NCI-H2196 (cell line): ENCODE measurements at regions not wholly inside any gene's neighbourhood (a gene's known extent, or its start where the extent isn't known, plus 50 kb on each side); places are given as distances from the start of the nearest gene placed in this dataset.

ENCODE experiments used
- DNase-seq: peaks from one replicate; lab custom pipeline; 2025; ENCODE audit not compliant: unreplicated experiment; lab: John Stamatoyannopoulos, UW

DNA sequence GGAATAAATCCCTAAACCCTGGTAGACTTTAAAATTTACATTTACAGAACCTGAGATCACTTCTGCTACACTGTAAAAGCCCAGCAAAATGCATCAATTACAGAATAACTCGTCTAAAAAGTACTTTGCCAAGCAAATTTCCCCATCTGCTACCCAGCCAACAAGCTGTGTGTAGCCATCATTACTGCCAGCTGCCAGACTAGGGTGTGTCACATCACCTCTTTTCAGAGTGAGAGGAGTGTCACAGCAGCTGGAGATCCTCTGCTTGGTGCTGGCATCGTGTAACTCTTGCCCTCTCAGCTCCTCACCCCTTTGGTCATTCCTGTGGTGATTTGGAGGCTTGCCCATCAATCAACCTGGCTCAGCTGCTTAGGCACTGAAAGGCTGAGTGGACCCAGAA is 340.4 kb upstream of the MMADHC start:
- DNase-seq, result no peak

DNA sequence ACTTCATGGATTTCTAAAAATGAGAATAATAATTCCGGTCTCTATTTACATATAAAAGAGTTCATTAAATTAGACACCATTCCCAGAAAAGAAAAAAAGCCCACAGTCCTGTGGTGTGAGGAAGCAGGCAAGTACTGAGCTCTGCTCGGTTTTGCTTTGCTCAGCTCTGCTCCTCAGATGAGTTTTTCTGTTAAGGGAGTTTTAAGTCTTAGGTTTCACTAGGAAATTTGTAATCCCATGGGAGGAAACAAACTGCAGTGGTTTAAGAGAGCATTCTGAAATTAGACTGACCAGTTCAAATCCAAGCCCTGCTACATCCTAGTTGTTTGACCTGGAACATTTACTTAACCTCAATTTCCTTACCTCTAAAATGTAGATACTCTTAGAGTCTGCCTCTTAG is 338.6 kb upstream of the MMADHC start:
- DNase-seq, result no peak

DNA sequence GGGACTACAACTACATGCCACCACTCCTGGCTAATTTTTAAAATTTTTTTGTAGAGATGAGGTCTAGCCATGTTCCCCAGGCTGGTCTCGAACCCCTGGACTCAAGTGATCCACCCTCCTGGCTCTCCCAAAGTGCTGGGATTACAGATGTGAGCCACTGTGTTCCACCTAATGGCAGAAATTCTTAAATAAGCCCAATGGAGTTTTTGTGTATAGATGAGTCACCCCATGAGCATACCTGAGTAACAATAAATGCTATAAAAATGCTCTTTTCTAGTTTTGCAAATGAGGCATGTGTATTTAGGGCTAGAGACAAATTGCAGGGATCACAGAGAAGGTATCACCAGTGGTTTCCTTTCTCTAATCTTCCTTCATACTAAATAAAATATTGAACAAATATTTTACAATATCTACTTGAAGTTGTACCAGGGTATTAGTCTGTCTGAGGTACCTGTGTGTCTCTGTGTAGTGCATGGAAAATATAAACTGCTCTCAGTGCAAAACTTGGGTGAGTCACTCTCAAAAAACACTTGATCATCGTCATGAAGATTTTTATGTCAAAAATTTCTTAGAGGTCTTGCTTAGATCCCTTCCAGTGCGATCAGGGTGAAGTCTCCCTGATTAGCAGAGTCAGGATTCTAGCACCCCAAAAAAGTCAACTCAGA is 337.1 kb upstream of the MMADHC start:
- no peak for DNase-seq

DNA sequence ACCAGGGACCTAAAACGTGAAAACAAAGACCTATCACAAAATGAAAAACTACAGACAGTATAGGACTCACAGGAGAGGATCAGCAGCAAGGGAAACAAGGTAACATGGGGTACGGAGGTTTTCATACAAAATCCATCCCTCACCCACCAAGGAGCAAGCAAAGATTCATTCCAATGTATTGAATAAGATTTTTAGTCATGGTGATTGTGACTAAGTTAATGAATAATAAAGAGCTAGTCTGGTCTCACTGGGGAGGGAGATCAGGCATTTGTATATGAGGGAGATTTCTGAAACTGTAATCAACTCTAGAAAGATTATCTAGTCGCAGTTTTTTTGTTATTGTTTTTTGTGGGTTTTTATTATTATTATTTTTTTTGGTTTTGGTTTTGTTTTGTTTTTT is 336.5 kb upstream of the MMADHC start:
- no peak for DNase-seq

DNA sequence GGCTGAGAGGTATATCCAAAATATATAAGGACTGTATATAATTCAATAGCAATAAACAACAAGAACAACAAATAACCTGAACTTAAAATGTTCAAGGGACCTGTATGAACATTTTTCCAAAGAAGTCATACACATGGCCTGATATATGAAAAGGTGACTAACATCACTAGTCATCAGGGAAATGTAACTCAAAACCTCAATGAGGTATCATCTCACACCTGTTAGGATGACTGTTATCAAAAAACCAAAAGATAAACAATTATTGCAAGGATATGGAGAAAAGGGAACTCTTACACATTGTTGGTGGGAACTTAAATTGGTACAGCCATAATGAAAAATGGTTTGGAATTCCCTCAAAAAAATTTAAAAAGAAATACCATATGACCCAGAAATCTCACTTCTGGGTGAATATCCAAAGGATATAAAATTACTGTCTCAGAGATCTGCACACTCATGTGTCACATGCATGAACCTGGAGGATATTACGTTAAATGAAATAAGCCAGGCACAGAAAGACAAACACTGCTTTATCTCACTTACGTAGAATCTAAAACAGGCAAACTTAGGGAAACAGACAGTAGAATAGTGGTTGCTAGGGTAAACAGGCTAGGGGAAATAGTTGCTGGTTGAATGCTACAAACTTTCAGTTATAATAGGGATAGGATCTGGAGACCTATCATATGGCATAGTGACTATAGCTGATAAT is 334.5 kb upstream of the MMADHC start:
- no peak for DNase-seq

DNA sequence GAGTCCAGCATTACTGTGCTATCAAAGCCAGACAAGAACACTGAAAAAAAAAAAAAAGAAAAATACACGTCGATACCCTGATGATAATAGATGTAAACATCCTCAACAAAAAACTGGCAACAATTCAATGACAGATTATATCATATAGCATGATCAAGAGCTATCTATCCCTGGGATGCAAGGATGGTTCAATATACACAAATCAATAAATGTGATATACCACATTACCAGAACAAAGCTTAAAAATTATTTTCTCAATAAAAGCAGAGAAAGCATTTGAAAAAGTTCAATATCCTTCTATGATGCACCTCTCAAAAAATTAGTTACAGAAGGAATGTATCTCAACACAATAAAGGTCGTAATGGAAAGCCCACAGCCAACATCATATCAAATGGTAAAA is 332.8 kb upstream of the MMADHC start:
- DNase-seq, result no peak

DNA sequence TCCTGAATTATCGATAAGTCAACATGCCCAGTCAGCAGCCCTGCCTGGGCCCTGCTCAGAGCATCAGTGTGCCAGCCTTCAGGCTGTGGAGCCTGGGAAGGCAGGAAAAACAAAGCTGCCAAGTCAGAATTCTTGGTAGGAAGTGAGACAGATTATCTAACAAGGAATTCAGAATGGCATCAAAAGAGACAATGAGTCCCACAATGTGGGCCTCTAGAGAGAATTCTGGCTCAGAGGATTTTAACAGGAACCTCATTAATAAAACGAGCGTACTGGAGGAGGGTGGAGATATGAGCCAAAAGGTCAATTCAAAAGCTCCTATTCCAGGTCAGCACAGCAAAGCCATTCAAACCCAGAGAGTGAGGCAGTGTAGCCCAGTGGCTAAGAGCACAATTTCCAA is 327.6 kb upstream of the MMADHC start:
- DNase-seq, result no peak

DNA sequence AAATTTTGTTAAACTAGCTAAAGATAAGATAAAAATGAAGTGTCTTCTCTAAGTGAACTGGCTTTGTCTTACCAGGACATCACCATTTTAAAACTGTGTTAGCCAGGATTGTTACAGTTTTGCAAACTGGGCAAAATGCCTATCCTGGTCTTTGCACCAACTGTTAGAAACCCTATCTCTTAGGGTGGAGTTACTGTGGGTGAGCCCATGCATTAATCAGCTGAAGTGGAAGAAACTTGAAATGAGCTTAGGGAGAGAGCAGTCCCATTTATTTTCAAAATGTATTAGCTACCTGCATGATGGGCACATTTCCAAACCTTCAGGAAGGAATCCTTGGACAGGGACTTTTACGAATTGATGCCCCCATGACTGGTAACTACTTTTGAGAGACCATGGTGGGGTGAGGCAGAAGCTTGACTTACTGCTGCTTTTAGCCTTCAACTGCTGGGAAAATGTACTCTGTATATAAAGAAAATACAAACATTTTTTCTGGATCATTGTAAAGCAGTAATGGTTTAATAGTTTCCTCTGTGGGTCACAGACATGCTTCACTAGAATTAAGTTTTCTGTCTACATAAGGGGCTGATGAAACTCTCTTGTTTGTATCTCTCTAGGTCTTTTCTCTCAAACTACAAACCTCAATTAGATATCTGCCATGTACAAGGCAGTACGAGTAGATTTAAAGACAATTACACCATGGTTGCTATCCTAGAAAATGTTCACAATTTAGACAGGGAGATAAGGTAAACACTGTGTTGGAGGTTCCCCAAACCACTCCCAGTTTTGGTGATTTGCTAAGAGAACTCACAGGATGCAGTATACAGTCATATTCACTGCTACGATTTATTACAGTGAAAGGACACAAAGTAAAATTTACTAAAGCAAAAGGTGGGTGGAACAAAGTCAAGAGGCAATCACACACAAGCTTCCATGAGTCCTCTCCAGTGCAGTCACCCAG is 321.4 kb upstream of the MMADHC start:
- DNase-seq, result no peak

DNA sequence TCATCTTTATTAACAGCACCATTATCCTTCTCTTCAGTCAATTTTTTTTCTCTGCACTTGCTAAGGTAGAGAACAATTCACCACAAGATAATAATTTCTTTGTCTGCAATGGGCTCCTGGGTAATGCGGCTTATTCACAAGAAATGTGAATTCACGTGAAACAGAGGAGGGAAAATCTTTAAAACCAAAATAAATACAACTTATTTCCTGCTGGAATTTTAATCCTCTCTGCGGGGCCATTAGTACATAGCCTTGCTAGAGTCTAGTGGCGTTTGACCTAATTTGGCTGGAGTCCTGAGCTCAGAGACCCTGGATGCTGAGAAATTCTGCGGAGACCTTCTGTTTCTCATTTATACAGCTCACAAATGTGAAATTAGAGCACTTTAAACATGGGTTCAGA is 319.3 kb upstream of the MMADHC start:
- DNase-seq, result no peak

DNA sequence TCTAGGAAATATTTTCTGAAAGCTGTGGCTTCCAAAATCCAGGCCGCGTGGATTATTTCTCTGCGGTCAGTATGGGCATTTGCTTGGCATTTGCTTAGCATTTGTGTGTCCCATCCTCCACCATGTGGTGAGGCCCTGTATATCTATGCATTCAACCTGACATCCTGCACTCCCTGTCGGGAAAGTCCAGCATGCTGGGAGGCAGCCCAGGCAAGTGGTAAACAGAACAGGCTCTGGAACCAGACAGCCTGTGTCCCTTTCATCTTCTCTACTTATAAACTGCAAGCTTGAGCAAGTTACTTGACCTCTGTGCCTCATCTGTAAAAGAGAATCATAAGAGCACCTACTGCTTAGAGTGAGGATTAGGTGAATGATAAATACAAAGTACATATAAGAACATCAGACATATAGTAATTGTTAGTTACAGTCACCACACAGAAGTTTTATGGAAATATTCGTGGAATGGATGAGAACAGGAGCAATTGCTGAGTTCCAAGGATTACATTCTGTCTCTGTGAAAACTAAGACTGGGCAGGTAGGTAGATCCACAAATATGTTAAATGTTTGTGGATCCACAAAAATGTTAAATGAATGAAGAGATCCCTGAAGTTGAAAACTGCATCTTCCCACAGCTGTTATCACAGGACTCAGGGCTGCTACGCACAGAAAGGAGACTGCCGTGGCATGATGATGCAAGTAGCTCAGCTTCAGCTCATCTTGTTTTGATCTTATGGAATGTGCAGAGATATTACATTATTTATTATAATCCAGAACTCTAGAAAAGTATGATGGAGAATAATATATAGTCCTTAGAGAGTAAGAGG is 317.0 kb upstream of the MMADHC start:
- DNase-seq, result no peak

DNA sequence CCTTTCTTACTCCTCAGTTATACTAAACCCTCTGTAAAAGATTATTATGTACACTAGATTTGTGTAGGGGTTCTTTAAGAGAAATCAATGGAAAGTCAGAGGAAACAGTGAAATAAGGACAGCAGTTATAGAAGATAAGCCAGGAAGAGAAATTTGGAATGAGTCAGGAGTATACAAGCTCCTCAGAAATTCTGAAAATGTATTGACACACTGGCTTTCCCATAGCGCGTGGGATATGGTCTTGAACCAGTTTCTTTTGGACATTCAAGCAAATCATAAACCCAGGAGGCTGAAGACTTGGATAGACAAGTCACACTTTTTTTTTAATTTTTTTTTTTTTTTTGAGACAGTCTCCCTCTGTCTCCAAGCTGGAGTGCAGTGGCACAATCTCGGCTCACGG is 316.1 kb upstream of the MMADHC start:
- no peak for DNase-seq

DNA sequence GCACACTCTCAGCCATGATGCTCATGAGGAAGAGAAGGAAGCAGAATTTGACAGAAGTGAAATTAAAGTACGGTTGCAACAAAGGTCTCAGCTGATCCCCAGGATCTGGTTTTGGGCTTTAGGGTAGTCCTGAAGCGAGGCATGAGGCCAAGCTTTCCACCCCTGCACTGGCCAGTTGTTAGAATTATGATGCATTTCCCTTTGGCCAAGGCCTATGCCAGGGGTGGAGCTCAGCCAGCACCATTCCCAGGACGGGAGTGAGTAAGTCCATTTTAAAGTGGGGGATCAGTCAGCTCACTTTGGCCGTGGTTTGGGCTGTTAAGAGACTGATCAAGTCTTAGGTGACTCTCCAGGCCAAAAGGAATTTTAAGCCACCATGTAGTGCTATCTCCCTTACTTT is 314.5 kb upstream of the MMADHC start:
- no peak for DNase-seq

DNA sequence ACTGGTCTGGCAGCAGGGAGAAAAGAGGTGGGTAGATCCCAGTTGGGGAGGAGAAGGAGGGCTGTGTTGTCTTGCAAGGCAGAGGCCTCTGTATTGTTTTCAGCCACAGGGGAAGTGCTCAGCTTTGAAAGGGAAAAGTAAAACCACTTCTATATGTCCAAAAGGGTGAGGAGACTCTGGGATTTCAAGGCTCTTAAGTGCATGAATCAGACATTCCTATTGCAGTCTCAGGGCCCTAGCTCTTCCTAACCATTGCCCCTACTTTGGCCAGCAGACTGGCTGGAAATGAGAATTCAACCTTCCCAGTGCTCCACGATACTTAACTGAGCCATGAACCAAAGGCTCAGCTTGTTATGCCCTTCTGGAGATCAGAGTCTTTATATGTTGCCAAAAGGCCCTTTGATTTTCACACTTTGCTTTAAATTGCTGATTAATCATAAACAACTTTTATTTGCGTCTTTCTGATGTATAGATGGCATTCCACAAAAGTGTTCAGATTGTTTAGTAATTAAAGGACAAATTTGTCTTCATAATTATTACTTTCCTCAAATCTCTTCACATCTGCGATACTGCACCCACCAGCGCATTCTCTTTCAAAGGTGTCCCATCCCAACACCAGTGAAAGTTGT is 313.8 kb upstream of the MMADHC start:
- no peak for DNase-seq

DNA sequence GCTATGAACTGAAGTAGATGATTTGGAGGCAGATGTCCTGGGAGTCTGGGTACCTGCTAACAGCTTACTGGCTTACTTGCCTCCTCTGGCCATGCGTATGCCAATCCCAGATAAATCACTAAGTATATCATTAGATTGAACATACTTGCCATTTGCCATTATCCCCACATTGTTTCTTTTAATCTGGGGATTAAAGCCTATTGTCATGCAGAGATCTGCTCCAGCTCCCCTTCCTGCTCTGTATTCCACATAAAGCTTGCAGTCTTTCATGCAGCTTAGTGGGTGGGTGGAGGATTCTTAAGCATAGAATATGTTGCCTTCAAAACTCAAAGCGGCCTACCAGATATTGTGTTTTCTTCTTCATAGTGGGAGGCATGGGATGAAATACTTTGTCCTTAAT is 311.8 kb upstream of the MMADHC start:
- DNase-seq, result no peak

DNA sequence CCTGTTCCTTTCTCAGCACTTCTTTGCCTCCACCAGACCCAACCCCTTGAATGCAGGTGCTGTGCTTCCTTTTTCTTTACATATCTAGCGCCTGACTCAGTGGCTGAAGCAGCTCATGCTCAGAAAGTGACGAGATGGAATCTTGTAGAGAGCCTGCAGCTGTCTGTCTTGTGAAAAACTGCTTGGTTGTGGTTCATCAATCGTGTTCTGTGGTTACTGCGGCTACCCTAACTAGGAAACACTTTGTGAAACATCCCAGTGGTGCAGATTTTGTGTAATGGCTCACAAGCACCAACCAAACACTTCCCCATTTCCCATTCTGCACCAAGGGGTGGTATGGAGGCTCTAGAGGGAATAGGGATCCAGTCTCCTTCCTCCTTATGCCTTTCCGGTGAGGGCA is 307.2 kb upstream of the MMADHC start:
- no peak for DNase-seq

DNA sequence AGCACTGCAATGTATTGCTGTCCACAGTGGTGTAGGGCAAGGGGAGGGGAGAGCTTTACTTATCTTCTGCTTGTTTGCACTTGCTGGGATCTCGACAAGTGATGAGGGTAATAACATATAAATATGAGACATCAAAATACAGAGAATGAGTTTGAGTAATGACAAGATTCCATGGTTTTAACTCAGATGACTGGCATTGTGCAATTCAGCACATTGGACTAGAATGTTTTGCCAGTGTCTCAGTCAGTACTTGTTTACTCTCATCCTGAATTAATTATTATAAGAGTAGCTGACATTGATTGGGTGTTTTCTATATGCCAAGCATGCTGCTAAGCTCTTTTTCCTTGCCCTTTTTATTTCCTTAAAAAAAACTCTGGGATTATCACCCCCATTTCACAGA is 306.7 kb upstream of the MMADHC start:
- DNase-seq, result no peak

DNA sequence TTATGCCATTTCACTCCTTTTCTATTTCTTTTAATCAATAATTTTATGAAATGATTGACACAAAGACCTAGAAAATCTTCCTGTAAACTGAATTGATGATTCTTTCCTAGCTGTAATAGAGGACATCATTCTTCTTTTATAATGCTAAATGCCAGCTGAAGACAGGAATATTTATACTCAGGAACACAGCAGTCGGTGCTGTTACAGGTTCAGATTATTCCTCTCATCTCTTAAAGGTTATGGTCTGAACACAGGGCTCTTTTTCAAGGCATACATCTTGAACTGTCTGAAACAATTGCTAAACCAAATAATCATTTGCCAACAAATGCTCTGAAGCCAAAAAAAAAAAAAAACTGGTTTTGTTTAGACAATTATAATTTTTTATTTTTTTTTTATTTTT is 305.0 kb upstream of the MMADHC start:
- no peak for DNase-seq

DNA sequence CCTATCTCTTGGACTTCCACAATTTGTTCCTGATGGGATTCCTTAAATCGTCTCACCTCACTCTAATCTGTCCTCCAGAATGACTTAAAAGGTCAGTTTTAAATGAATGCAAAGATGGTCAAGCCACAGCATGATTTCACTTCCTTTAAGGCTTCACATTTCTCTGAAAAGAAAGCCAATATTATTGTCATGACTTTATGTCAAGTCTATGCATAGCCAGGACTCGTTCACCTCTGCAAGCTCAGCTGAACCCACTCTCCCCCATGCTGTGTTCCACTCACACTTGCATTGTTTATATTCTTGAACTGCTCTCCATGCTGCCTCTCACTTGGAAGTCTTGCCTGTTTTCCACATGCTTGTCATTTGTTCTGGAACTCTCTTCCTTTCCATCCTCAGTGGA is 298.4 kb upstream of the MMADHC start:
- no peak for DNase-seq

DNA sequence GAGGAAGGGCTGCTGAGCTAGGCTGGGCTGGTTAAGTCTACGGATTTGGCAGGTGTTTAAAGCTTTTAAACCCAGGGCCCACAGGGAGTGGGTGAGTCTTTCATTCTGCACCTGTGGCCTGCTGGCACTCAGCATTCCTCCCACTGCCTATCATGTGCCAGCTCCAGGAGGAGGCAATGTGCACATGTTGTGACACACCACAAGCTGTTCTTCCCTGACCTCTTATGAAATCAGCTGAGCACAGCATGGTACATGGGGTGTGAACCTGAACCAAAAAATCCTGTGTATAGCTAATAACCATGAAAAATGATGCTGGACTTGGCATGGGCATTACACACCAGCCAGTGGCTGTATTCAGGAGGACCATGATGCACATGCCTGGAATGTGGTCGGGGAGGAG is 297.9 kb upstream of the MMADHC start:
- no peak for DNase-seq

DNA sequence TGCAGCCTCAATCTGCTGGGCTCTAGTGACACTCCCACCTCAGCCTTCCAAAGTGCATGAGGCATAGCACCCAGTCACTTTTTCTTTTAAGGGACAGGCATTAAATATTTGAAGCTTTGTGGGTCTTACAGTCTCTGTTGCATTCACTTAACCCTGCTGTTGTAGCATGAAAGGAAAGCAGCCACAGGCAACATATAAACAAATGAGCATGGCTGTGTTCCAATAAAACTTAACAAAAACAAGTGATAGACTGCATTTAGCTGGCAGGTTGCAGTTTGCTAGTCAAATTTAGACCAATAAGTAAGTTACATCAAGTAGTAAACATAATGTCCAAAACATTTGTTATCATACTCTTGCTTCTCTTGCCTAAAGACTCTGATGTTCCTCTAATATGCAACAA is 297.3 kb upstream of the MMADHC start:
- no peak for DNase-seq

DNA sequence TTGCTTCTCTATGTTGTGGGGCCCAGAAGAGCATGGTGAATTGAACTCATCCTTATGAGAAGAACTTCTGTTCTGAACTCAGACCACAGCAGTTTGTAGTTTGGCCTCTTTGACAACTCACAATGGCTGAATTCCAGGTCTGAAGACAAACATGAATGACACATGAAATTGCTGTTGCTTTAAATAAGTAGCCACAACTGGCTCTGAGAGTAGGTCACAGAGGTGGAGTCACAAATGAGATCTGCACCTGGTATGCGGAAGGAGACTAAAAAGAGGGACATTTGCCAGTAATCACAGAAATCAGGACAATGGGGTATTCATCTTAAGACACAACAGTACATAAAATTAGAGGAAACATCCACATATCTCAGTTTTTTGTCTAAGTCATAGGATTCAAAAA is 290.3 kb upstream of the MMADHC start:
- no peak for DNase-seq
